Tibial artery (tissue), 4 donors: ENCODE measurements at regions not wholly inside any gene's neighbourhood (a gene's known extent, or its start where the extent isn't known, plus 50 kb on each side); places are given as distances from the start of the nearest gene placed in this dataset.
A peak's percentile ranks its signal among the peaks of the same experiment; 100 is the strongest.

Source experiments
- DNase-seq, 2 donors: peaks; one replicate each; pipeline ENCODE4 v3.0.0-alpha.2; 2019
- H3K27ac ChIP-seq, 2 donors: fragments of 200-600 bp; sonication (generic) in 1 of 2; 1 replicate in 1 of 2; 2 replicates in 1 of 2; pipeline ENCODE4 v1.5.1; 2018 to 2019; ENCODE audit warnings: mild to moderate bottlenecking in 1 of 2
- H3K27me3 ChIP-seq, 2 donors: fragments of 200-600 bp; sonication (generic) in 1 of 2; one replicate each; pipeline versions ENCODE4 v1.5.1 to v1.6.0; 2016 to 2019
- H3K36me3 ChIP-seq, 3 donors: fragments of 200-600 bp; sonication (generic) in 2 of 3; one replicate each; pipeline ENCODE4 v1.5.1; 2016 to 2019; ENCODE audit warnings: mild to moderate bottlenecking in 2 of 3
- H3K4me1 ChIP-seq, 4 donors: fragments of 200-600 bp; sonication (generic) in 2 of 4; 1 replicate in 3 of 4; 2 replicates in 1 of 4; pipeline ENCODE4 v1.5.1; 2016 to 2019
- H3K4me3 ChIP-seq, 2 donors: fragments of 200-600 bp; sonication (generic) in 1 of 2; 1 replicate in 1 of 2; 2 replicates in 1 of 2; pipeline ENCODE4 v1.5.1; 2018 to 2019; ENCODE audit warnings: mild to moderate bottlenecking in 2 of 2
- H3K9me3 ChIP-seq, 3 donors: fragments of 200-600 bp; sonication (generic) in 1 of 3; one replicate each; pipeline ENCODE4 v1.5.1; 2016 to 2019
- CTCF ChIP-seq, 2 experiments: fragments of 200-600 bp in 1 of 2; fragments of 450-650 bp in 1 of 2; IDR thresholded peaks; one replicate each; pipeline ENCODE4 v1.5.1; 2017 to 2019; ENCODE audit warnings: antibody characterized with exemption in 2 of 2, mild to moderate bottlenecking in 1 of 2, moderate library complexity in 1 of 2
- intact Hi-C: fragments of 100-400 bp; cut with DNase I; formaldehyde crosslinking; loops from one replicate; pipeline ENCODE4 v1.15.0; 2023; ENCODE audit warnings: low total_unique reads

GRCh38 chr1:244349581-244350001 lies 102.1 kb downstream of the ADSS2 start:
- no peaks in the 10 kb centered on the region for H3K27me3 ChIP-seq
- H3K4me1 ChIP-seq: peaks cover 0 to 8% (median under 1%) of the 10 kb centered on the region in 4 donors
- H3K27ac ChIP-seq: no peak overlapping the region
- no peak for TF ChIP-seq CTCF (IDR thresholded peaks at IDR 0.05)
- DNase-seq: no peak
- intact Hi-C loops: no loop called here
- H3K36me3 ChIP-seq: no peaks in the 10 kb centered on the region
- no peak overlapping the region for H3K4me3 ChIP-seq
- H3K9me3 ChIP-seq: no peaks in the 10 kb centered on the region

DNA sequence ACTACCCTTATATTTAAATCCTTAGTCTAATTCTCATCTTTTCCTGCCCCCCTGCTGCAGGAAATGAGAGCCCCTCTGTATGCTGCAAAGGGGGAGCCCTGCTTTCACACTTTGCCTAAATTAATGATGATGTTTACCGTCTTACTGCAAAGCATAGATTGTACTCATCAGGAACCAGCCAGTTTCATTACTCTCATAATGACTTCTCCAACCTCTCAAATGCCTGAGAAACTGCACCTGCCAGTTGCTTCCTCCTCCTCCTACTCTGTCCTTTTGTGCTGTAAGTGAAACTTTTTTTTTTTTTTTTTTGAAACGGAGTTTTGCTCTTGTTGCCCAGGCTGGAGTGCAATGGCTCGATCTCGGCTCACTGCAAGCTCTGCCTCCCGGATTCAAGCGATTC lies 101.7 kb downstream of the ADSS2 start:
- H3K9me3 ChIP-seq: no peaks in the 10 kb centered on the region
- DNase-seq: no peak
- no peak overlapping the region for H3K4me3 ChIP-seq
- no peak for TF ChIP-seq CTCF (IDR thresholded peaks at IDR 0.05)
- no peaks in the 10 kb centered on the region for H3K36me3 ChIP-seq
- H3K4me1 ChIP-seq: peaks cover 0 to 8% (median under 1%) of the 10 kb centered on the region in 4 donors
- no peaks in the 10 kb centered on the region for H3K27me3 ChIP-seq
- H3K27ac ChIP-seq: no peak overlapping the region
- intact Hi-C loops: no loop called here

DNA sequence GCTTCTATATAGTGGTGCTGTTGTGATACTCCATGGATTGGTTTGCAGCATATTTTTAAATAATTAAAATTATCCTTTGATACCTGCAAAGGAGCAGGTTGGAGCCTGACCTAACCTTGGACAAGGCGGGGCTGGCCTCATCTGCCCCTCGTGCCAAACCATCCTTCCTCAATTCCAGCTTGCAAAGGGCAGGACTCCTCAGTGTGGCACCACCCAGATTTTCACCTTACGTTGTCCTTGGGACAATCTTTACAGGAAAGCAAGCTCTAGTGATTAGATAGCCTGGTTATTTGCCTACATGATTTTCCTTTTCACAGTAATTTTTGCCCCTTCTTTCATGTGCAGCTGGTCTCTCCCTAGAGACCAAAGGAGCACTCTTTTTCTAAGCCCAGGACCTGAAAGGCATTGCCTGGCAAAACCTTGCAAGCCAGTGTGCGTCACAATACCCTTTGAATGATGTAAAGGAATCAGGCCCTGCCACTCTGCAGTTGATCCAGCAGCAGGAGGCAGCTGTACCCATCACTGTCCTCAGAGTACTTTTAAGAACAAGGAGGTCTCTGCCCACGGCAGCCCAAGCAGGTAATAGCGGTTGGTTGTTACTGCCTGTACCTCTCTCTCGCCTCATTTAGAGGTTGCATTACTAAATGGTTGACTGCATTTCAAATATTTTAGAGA lies 99.4 kb downstream of the ADSS2 start:
- intact Hi-C loops: no loop called here
- no peak for TF ChIP-seq CTCF (IDR thresholded peaks at IDR 0.05)

GRCh38 chr1:244353551-244354091 lies 98.1 kb downstream of the ADSS2 start:
- H3K4me1 ChIP-seq: peaks cover 0 to 8% (median under 1%) of the 10 kb centered on the region in 4 donors
- intact Hi-C loops: no loop called here
- peak; percentile 76 to 77 for DNase-seq
- no peaks in the 10 kb centered on the region for H3K36me3 ChIP-seq
- no peaks in the 10 kb centered on the region for H3K27me3 ChIP-seq
- no peak for TF ChIP-seq CTCF (IDR thresholded peaks at IDR 0.05)
- no peak overlapping the region for H3K4me3 ChIP-seq
- H3K27ac ChIP-seq: peak overlapping the region in 1 of 2 donors; percentile 24
- H3K9me3 ChIP-seq: no peaks in the 10 kb centered on the region

More for the DNA sequence above, 99.4 kb downstream of the ADSS2 start:
- Histone ChIP-seq H3K4me3 (no peak overlapping the region), H3K4me1 (peaks cover 0 to 8% (median under 1%) of the 10 kb centered on the region in 4 donors), H3K27me3 (no peaks in the 10 kb centered on the region), H3K9me3 (no peaks in the 10 kb centered on the region), H3K27ac (no peak overlapping the region), H3K36me3 (no peaks in the 10 kb centered on the region)
- DNase-seq: no peak

DNA sequence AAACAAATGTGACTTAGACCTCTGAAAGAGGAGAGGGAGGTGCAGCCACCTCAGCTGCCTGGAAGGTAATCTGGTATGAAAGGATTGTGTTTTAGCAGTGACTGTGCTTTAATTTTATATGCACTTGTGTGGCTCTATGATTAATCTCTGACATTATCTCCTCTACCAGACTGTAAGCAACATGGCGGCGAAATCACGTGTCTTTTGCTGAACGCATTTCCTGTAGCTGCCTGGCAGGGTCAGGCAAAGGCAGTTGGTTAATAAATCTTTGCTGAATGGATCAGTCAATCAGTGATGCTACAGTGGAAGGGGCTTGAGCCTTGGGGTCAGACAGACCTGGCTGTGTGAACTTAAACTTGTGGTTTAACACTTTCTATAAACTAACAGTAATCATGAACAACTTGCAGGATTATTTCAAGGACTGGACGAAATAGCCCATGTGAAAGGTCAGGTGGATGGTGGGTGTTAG lies 96.9 kb downstream of the ADSS2 start:
- no peak for DNase-seq

More for the DNA sequence above, 96.9 kb downstream of the ADSS2 start:
- H3K9me3 ChIP-seq: no peaks in the 10 kb centered on the region
- no peaks in the 10 kb centered on the region for H3K36me3 ChIP-seq
- no peaks in the 10 kb centered on the region for H3K27me3 ChIP-seq
- intact Hi-C loops: no loop called here
- H3K4me1 ChIP-seq: peaks cover 0 to 8% (median under 1%) of the 10 kb centered on the region in 4 donors
- H3K27ac ChIP-seq: no peak overlapping the region
- no peak for TF ChIP-seq CTCF (IDR thresholded peaks at IDR 0.05)
- H3K4me3 ChIP-seq: no peak overlapping the region
